KMS-11 (cell line): ENCODE measurements at regions not wholly inside any gene's neighbourhood (a gene's known extent, or its start where the extent isn't known, plus 50 kb on each side); places are given as distances from the start of the nearest gene placed in this dataset.

Source experiments
- H2AFZ ChIP-seq: fragments of 200-600 bp; sonication (generic); 2 replicates; pipeline ENCODE4 v1.6.1; 2016; ENCODE audit warnings: antibody characterized with exemption, mixed run types, low read depth
- H3K27ac ChIP-seq: fragments of 200-600 bp; sonication (generic); 2 replicates; pipeline ENCODE4 v1.6.1; 2016; ENCODE audit warnings: mild to moderate bottlenecking, mixed run types
- H3K27me3 ChIP-seq: fragments of 200-600 bp; sonication (generic); 2 replicates; pipeline ENCODE4 v1.6.1; 2017; ENCODE audit warnings: mild to moderate bottlenecking, low read depth, mixed run types, moderate library complexity; ENCODE audit not compliant: insufficient read depth
- H3K36me3 ChIP-seq: fragments of 200-600 bp; sonication (generic); 2 replicates; pipeline ENCODE4 v1.6.1; 2017; ENCODE audit warnings: mild to moderate bottlenecking, mixed run types; ENCODE audit not compliant: insufficient read depth
- H3K4me1 ChIP-seq: fragments of 200-600 bp; sonication (generic); 2 replicates; pipeline ENCODE4 v1.6.1; 2016; ENCODE audit warnings: mild to moderate bottlenecking, low read depth, mixed run types; ENCODE audit not compliant: poor library complexity, severe bottlenecking
- H3K4me2 ChIP-seq: fragments of 200-600 bp; sonication (generic); 2 replicates; pipeline ENCODE4 v1.7.0; 2016; ENCODE audit warnings: mild to moderate bottlenecking, mixed run types
- H3K4me3 ChIP-seq: fragments of 200-600 bp; sonication (generic); IDR thresholded peaks from 2 replicates; pipeline ENCODE4 v1.6.1; 2017; ENCODE audit warnings: low read depth, low read length, mixed read lengths; ENCODE audit not compliant: insufficient read depth
- H3K79me2 ChIP-seq: fragments of 200-600 bp; sonication (generic); 2 replicates; pipeline ENCODE4 v1.6.1; 2016; ENCODE audit warnings: low read depth, mixed run types; ENCODE audit not compliant: insufficient read depth
- H3K9ac ChIP-seq: fragments of 200-600 bp; sonication (generic); 2 replicates; pipeline ENCODE4 v1.6.1; 2016; ENCODE audit warnings: mild to moderate bottlenecking, mixed run types
- H4K20me1 ChIP-seq: fragments of 200-600 bp; sonication (generic); 2 replicates; pipeline ENCODE4 v1.6.1; 2016; ENCODE audit warnings: mild to moderate bottlenecking, mixed run types; ENCODE audit not compliant: insufficient read depth
- CTCF ChIP-seq: fragments of 200-600 bp; sonication (generic); conservative IDR thresholded peaks from 2 replicates; pipeline ENCODE4 v1.6.1; 2017; ENCODE audit warnings: low read depth, mild to moderate bottlenecking, antibody characterized with exemption, low read length, moderate library complexity, mixed read lengths

GRCh38 chr20:40463171-40463570 is 225.9 kb downstream of the MAFB start:
- TF ChIP-seq CTCF = no peak
- Histone ChIP-seq H3K79me2 (no peaks in the 10 kb centered on the region), H3K27ac (no peak overlapping the region), H3K36me3 (no peaks in the 10 kb centered on the region), H2AFZ (no peak overlapping the region), H3K4me2 (no peak overlapping the region), H3K27me3 (no peaks in the 10 kb centered on the region), H3K4me1 (no peaks in the 10 kb centered on the region), H3K4me3 (no peak overlapping the region), H3K9ac (no peak overlapping the region), H4K20me1 (no peaks in the 10 kb centered on the region)

GRCh38 chr20:40462566-40462965 is 226.5 kb downstream of the MAFB start:
- H3K4me2 ChIP-seq = no peak overlapping the region
- H4K20me1 ChIP-seq = no peaks in the 10 kb centered on the region
- no peak overlapping the region for H3K9ac ChIP-seq
- no peak overlapping the region for H3K27ac ChIP-seq
- H3K27me3 ChIP-seq = no peaks in the 10 kb centered on the region
- TF ChIP-seq CTCF = no peak
- no peak overlapping the region for H2AFZ ChIP-seq
- H3K4me1 ChIP-seq = no peaks in the 10 kb centered on the region
- no peak overlapping the region for H3K4me3 ChIP-seq
- no peaks in the 10 kb centered on the region for H3K79me2 ChIP-seq
- H3K36me3 ChIP-seq = no peaks in the 10 kb centered on the region

GRCh38 chr20:40459299-40459698 is 229.7 kb downstream of the MAFB start:
- H2AFZ ChIP-seq = no peak overlapping the region
- TF ChIP-seq CTCF = no peak
- H3K36me3 ChIP-seq = no peaks in the 10 kb centered on the region
- H3K27me3 ChIP-seq = no peaks in the 10 kb centered on the region
- no peak overlapping the region for H3K9ac ChIP-seq
- H4K20me1 ChIP-seq = no peaks in the 10 kb centered on the region
- H3K4me1 ChIP-seq = no peaks in the 10 kb centered on the region
- no peak overlapping the region for H3K4me3 ChIP-seq
- H3K4me2 ChIP-seq = no peak overlapping the region
- H3K27ac ChIP-seq = no peak overlapping the region
- no peaks in the 10 kb centered on the region for H3K79me2 ChIP-seq

- Histone ChIP-seq H3K36me3 (no peaks in the 10 kb centered on the region), H3K4me2 (no peak overlapping the region), H3K4me3 (no peak overlapping the region), H2AFZ (no peak overlapping the region), H3K27ac (no peak overlapping the region), H3K79me2 (no peaks in the 10 kb centered on the region), H3K27me3 (no peaks in the 10 kb centered on the region), H3K4me1 (no peaks in the 10 kb centered on the region), H3K9ac (no peak overlapping the region), H4K20me1 (no peaks in the 10 kb centered on the region)
- TF ChIP-seq CTCF = no peak
These were observed 231.6 kb downstream of the MAFB start for GRCh38 chr20:40457404-40457803.

GRCh38 chr20:40452758-40453157 is 236.3 kb downstream of the MAFB start:
- H3K27ac ChIP-seq = no peak overlapping the region
- no peak overlapping the region for H3K9ac ChIP-seq
- TF ChIP-seq CTCF = no peak
- no peak overlapping the region for H3K4me2 ChIP-seq
- H3K4me1 ChIP-seq = no peaks in the 10 kb centered on the region
- no peak overlapping the region for H2AFZ ChIP-seq
- no peak overlapping the region for H3K4me3 ChIP-seq
- no peaks in the 10 kb centered on the region for H3K79me2 ChIP-seq
- H4K20me1 ChIP-seq = no peaks in the 10 kb centered on the region
- no peaks in the 10 kb centered on the region for H3K27me3 ChIP-seq
- H3K36me3 ChIP-seq = no peaks in the 10 kb centered on the region
